GM12878 (cell line): ENCODE measurements at regions not wholly inside any gene's neighbourhood (a gene's known extent, or its start where the extent isn't known, plus 50 kb on each side); places are given as distances from the start of the nearest gene placed in this dataset.

ENCODE experiments used
- CEBPB ChIP-seq, 2 experiments: fragments of 150-350 bp in 1 of 2; IDR thresholded peaks; 2 replicates each; pipeline ENCODE4 v1.6.1; 2012 to 2014; ENCODE audit warnings: low read depth in 2 of 2, low read length in 2 of 2, borderline replicate concordance in 1 of 2, inconsistent platforms in 1 of 2
- CEBPZ ChIP-seq: fragments of 150-350 bp; IDR thresholded peaks from 2 replicates; pipeline ENCODE4 v1.6.1; 2016; ENCODE audit warnings: low read depth, low read length
- CUX1 ChIP-seq: IDR thresholded peaks from 2 replicates; pipeline ENCODE4 v1.6.1; 2012; ENCODE audit warnings: improper control_type of control experiment, low read depth, low read length; ENCODE audit not compliant: insufficient replicate concordance
- JUNB ChIP-seq: IDR thresholded peaks from 2 replicates; pipeline ENCODE4 v1.6.1; 2016; ENCODE audit warnings: antibody characterized with exemption, mild to moderate bottlenecking
- ZNF622 ChIP-seq: fragments of 450-650 bp; IDR thresholded peaks from 2 replicates; pipeline ENCODE4 v1.6.1; 2017; ENCODE audit warnings: mild to moderate bottlenecking, inconsistent platforms

- TF ChIP-seq CEBPZ (no peak), CUX1 (no peak), ZNF622 (no peak), CEBPB (IDR thresholded peaks at IDR 0.05; ENCODE audit: borderline replicate concordance in 1 of 2, low read depth in 2 of 2, low read length in 2 of 2) (no peak), JUNB (peak; percentile 33)
Measured at GRCh38 chr3:40980467-40980866, 218.8 kb upstream of the CTNNB1 start (continued).
